ENCODE measurements at regions not wholly inside any gene's neighbourhood (a gene's known extent, or its start where the extent isn't known, plus 50 kb on each side); places are given as distances from the start of the nearest gene placed in this dataset.

DNA sequence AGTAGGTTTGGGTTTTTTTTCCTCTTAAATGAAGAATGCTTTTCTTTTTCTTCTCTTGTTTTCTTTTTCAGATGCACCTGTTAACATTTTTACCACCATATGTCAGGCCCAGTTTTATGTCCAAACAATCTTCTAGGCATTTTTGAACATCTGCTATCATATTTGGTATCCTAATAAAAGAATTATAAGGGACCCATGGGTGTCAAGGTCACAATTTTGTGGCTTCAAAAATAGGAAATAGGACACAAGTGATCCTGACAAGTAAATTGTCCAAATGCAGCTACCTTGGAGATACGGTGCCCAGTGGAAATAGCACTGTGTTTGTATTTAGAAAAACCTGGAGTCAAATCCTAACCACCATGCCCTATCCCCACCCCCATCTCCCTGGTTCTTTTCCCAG, 270.3 kb downstream of the MZT1 start:
- Mint-ChIP-seq H3K27me3 (ENCODE audit: unreplicated experiment) (peaks cover 15% of the 10 kb centered on the region), H3K9me3 (ENCODE audit: unreplicated experiment) (no peaks in the 10 kb centered on the region), H3K36me3 (ENCODE audit: unreplicated experiment) (no peaks in the 10 kb centered on the region), H3K4me1 (ENCODE audit: unreplicated experiment) (peaks cover 2% of the 10 kb centered on the region), H3K27ac (ENCODE audit: unreplicated experiment) (no peak overlapping the region), H3K4me3 (ENCODE audit: unreplicated experiment) (no peak overlapping the region)
- DNase-seq (ENCODE audit: extremely low spot score, unreplicated experiment): no peak
- TF ChIP-seq, protein P1, sequence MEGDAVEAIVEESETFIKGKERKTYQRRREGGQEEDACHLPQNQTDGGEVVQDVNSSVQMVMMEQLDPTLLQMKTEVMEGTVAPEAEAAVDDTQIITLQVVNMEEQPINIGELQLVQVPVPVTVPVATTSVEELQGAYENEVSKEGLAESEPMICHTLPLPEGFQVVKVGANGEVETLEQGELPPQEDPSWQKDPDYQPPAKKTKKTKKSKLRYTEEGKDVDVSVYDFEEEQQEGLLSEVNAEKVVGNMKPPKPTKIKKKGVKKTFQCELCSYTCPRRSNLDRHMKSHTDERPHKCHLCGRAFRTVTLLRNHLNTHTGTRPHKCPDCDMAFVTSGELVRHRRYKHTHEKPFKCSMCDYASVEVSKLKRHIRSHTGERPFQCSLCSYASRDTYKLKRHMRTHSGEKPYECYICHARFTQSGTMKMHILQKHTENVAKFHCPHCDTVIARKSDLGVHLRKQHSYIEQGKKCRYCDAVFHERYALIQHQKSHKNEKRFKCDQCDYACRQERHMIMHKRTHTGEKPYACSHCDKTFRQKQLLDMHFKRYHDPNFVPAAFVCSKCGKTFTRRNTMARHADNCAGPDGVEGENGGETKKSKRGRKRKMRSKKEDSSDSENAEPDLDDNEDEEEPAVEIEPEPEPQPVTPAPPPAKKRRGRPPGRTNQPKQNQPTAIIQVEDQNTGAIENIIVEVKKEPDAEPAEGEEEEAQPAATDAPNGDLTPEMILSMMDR (IDR thresholded peaks at IDR 0.05): no peak

DNA sequence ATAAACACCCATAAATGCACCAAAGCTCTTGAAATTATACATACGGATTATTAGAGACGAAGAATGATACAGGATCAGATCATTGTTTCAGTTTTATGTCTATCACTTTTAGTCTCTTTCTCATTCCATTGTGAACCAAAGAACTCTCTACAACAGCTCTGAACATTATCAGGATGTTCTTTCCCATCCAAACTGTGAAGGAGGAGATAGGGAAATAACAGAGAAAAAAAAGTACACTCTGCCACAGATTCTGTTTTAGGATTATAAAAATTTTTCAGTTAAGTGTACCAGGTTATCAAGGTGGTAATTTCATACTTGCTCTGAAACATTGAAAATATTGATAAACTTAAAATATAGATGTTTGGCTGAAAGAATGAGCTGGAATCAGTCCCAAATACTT, 270.9 kb downstream of the MZT1 start:
- peaks cover 2% of the 10 kb centered on the region for H3K4me1 Mint-ChIP-seq (ENCODE audit: unreplicated experiment)
- no peak for DNase-seq (ENCODE audit: extremely low spot score, unreplicated experiment)
- H3K36me3 Mint-ChIP-seq (ENCODE audit: unreplicated experiment): no peaks in the 10 kb centered on the region
- TF ChIP-seq, protein P1 (IDR thresholded peaks at IDR 0.05): no peak
- no peak overlapping the region for H3K27ac Mint-ChIP-seq (ENCODE audit: unreplicated experiment)
- no peak overlapping the region for H3K4me3 Mint-ChIP-seq (ENCODE audit: unreplicated experiment)
- H3K27me3 Mint-ChIP-seq (ENCODE audit: unreplicated experiment): peaks cover 15% of the 10 kb centered on the region
- no peaks in the 10 kb centered on the region for H3K9me3 Mint-ChIP-seq (ENCODE audit: unreplicated experiment)

DNA sequence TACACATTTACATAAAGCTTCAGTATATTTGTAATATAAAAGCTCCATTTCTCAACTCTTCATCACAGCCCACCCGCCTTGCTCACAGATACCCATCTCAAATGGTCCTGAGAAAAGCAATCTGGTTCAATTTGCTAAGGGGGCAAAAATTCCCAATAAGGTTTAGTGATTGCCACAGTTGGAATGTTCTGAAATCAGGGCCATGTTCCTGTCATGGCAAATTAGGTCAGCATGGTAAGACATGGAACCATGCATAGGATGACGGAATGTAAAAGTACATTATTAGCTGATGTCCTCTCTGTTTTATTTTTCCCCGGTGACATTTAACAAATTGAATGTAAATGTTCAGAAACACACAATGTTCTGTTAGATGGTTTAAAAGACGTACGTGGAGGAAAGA, 274.3 kb downstream of the MZT1 start:
- Mint-ChIP-seq H3K27me3 (ENCODE audit: unreplicated experiment) (peaks cover 3% of the 10 kb centered on the region), H3K4me1 (ENCODE audit: unreplicated experiment) (no peaks in the 10 kb centered on the region), H3K4me3 (ENCODE audit: unreplicated experiment) (no peak overlapping the region), H3K36me3 (ENCODE audit: unreplicated experiment) (no peaks in the 10 kb centered on the region), H3K27ac (ENCODE audit: unreplicated experiment) (no peak overlapping the region), H3K9me3 (ENCODE audit: unreplicated experiment) (no peaks in the 10 kb centered on the region)
- no peak for DNase-seq (ENCODE audit: extremely low spot score, unreplicated experiment)
- TF ChIP-seq, protein P1 (IDR thresholded peaks at IDR 0.05): no peak

DNA sequence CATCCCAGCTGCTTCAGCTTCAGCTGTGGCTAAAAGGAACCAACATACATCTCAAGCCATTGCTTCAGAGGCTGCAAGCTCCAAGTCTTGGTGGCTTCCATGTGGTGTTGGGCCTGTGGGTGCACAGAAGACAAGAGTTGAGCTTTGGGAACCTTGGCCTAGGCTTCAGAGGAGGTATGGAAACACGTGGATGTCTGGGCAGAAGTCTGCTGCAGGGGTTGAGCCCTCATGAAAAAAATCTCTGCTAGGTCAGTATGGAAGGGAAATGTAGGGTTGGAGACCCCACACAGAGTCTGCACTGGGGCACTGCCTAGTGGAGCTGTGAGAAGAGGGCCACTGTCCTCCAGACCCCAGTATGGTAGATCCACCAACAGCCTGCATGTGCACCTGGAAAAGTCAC, 279.3 kb downstream of the MZT1 start:
- Mint-ChIP-seq H3K27me3 (ENCODE audit: unreplicated experiment) (no peaks in the 10 kb centered on the region), H3K27ac (ENCODE audit: unreplicated experiment) (no peak overlapping the region), H3K4me1 (ENCODE audit: unreplicated experiment) (no peaks in the 10 kb centered on the region), H3K4me3 (ENCODE audit: unreplicated experiment) (no peak overlapping the region), H3K36me3 (ENCODE audit: unreplicated experiment) (no peaks in the 10 kb centered on the region), H3K9me3 (ENCODE audit: unreplicated experiment) (no peaks in the 10 kb centered on the region)
- TF ChIP-seq, protein P1 (IDR thresholded peaks at IDR 0.05): no peak
- no peak for DNase-seq (ENCODE audit: extremely low spot score, unreplicated experiment)

DNA sequence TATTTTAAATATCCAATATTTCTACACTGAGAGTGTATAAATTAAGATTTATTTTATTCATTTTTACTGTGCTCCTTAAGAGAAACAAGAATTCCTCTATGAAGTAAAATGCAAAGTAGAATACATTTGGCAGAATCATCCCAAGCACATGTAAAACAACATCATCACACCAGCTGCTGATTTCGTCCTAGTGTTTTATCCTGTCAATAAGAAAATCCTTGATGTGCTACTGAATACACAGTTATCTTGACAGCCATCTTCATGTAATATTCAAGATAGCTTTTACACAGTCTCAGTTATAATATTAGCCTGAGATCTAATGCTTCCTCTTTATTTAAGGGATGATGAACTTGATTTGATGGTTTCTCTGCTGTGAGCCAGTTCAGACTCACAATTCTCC, 282.4 kb downstream of the MZT1 start:
- no peaks in the 10 kb centered on the region for H3K27me3 Mint-ChIP-seq (ENCODE audit: unreplicated experiment)
- DNase-seq (ENCODE audit: extremely low spot score, unreplicated experiment): no peak
- H3K4me1 Mint-ChIP-seq (ENCODE audit: unreplicated experiment): no peaks in the 10 kb centered on the region
- no peak overlapping the region for H3K4me3 Mint-ChIP-seq (ENCODE audit: unreplicated experiment)
- no peaks in the 10 kb centered on the region for H3K9me3 Mint-ChIP-seq (ENCODE audit: unreplicated experiment)
- H3K27ac Mint-ChIP-seq (ENCODE audit: unreplicated experiment): no peak overlapping the region
- TF ChIP-seq, protein P1 (IDR thresholded peaks at IDR 0.05): no peak
- no peaks in the 10 kb centered on the region for H3K36me3 Mint-ChIP-seq (ENCODE audit: unreplicated experiment)

Measured in osteocyte (in vitro differentiated cells).